WTC11 (cell line): ENCODE measurements at regions not wholly inside any gene's neighbourhood (a gene's known extent, or its start where the extent isn't known, plus 50 kb on each side); places are given as distances from the start of the nearest gene placed in this dataset.

Source experiments
- ATAC-seq: fragments of 200-7000 bp; cut with Tn5 transposase; 2 replicates; pipeline ENCODE4 v1.10.0; 2021; ENCODE audit warnings: mild to moderate bottlenecking, moderate library complexity
- CTCF ChIA-PET: fragments of 300-600 bp; sonication (Branson Sonifier 250); formaldehyde crosslinking; loops from one replicate; lab custom pipeline; 2021; ENCODE audit warnings: antibody characterized with exemption; lab: Charles Lee
- POLR2A ChIA-PET: fragments of 350-600 bp; sonication (Branson Sonifier 250); formaldehyde crosslinking; loops from one replicate; lab custom pipeline; 2021; ENCODE audit warnings: antibody characterized with exemption; lab: Charles Lee
- DNase-seq: peaks from one replicate; pipeline ENCODE4 v3.0.0; 2021; ENCODE audit warnings: low spot score
- H3K27ac Mint-ChIP-seq: 2 replicates; pipeline ENCODE4 v1.8.0; 2021; ENCODE audit warnings: mixed read lengths
- H3K27me3 Mint-ChIP-seq: 2 replicates; pipeline ENCODE4 v1.8.0; 2021; ENCODE audit warnings: low read depth, mild to moderate bottlenecking, moderate library complexity, mixed read lengths
- H3K36me3 Mint-ChIP-seq: 2 replicates; pipeline ENCODE4 v1.8.0; 2021; ENCODE audit warnings: mixed read lengths
- H3K4me1 Mint-ChIP-seq: 2 replicates; pipeline ENCODE4 v1.8.0; 2022; ENCODE audit warnings: mixed read lengths
- H3K4me3 Mint-ChIP-seq: 2 replicates; pipeline ENCODE4 v1.8.0; 2021; ENCODE audit warnings: mild to moderate bottlenecking, moderate library complexity, mixed read lengths
- H3K9me3 Mint-ChIP-seq: 2 replicates; pipeline ENCODE4 v1.8.0; 2021; ENCODE audit warnings: mixed read lengths
- ATF1 ChIP-seq: sonication (generic); formaldehyde crosslinking; IDR thresholded peaks from 2 replicates; pipeline ENCODE4 v1.8.1; 2023; ENCODE audit warnings: mild to moderate bottlenecking, moderate library complexity, missing genetic modification reagents
- ELF4 ChIP-seq: sonication (generic); formaldehyde crosslinking; IDR thresholded peaks from 2 replicates; pipeline ENCODE4 v1.8.1; 2022; ENCODE audit warnings: low read depth, mild to moderate bottlenecking, moderate library complexity, missing genetic modification reagents
- ESRRA ChIP-seq: sonication (generic); formaldehyde crosslinking; IDR thresholded peaks from 2 replicates; pipeline ENCODE4 v1.8.1; 2022; ENCODE audit warnings: mild to moderate bottlenecking, missing genetic modification reagents, borderline replicate concordance
- FOXJ3 ChIP-seq: sonication (generic); formaldehyde crosslinking; IDR thresholded peaks from 2 replicates; pipeline ENCODE4 v1.9.0; 2021; ENCODE audit warnings: missing genetic modification reagents, mild to moderate bottlenecking, borderline replicate concordance
- HMGA2 ChIP-seq: fragments of 250-450 bp; sonication (Bioruptor Pico); IDR thresholded peaks from 2 replicates; pipeline ENCODE4 v1.4.0; 2021; ENCODE audit warnings: mild to moderate bottlenecking, moderate library complexity
- JAZF1 ChIP-seq: fragments of 250-450 bp; sonication (Bioruptor Pico); IDR thresholded peaks from 2 replicates; pipeline ENCODE4 v1.9.0; 2021; ENCODE audit warnings: moderate library complexity, mild to moderate bottlenecking, inconsistent platforms
- JUN ChIP-seq: sonication (generic); formaldehyde crosslinking; IDR thresholded peaks from 2 replicates; pipeline ENCODE4 v1.8.0; 2023; ENCODE audit warnings: mild to moderate bottlenecking, missing genetic modification reagents
- NFYB ChIP-seq: sonication (generic); formaldehyde crosslinking; conservative IDR thresholded peaks from 2 replicates; pipeline ENCODE4 v1.8.0; 2022; ENCODE audit warnings: low read depth, missing genetic modification reagents
- NR3C1 ChIP-seq: sonication (generic); formaldehyde crosslinking; conservative IDR thresholded peaks from 2 replicates; pipeline ENCODE4 v1.8.1; 2023; ENCODE audit warnings: low read depth, mild to moderate bottlenecking, missing genetic modification reagents
- PRRX2 ChIP-seq: fragments of 250-450 bp; sonication (Bioruptor Pico); IDR thresholded peaks from 2 replicates; pipeline ENCODE4 v1.8.0; 2021; ENCODE audit warnings: mild to moderate bottlenecking
- SOX15 ChIP-seq: fragments of 250-450 bp; sonication (Bioruptor Pico); IDR thresholded peaks from 2 replicates; pipeline ENCODE4 v1.9.0; 2021; ENCODE audit warnings: mild to moderate bottlenecking
- ZNF219 ChIP-seq: sonication (generic); formaldehyde crosslinking; IDR thresholded peaks from 2 replicates; pipeline ENCODE4 v1.8.0; 2023; ENCODE audit warnings: missing genetic modification reagents, mild to moderate bottlenecking, borderline replicate concordance
- ZNF423 ChIP-seq: fragments of 250-450 bp; sonication (Bioruptor Pico); IDR thresholded peaks from 2 replicates; pipeline ENCODE4 v2.1.2; 2022; ENCODE audit warnings: mild to moderate bottlenecking, moderate library complexity
- TF ChIP-seq, protein P1 (sequence below): sonication (generic); formaldehyde crosslinking; IDR thresholded peaks from 2 replicates; pipeline ENCODE4 v1.8.1; 2022; ENCODE audit warnings: mild to moderate bottlenecking, missing genetic modification reagents, moderate library complexity, borderline replicate concordance
- TF ChIP-seq, protein P2 (sequence below): sonication (generic); formaldehyde crosslinking; IDR thresholded peaks from 2 replicates; pipeline ENCODE4 v1.8.1; 2023; ENCODE audit warnings: mild to moderate bottlenecking, missing genetic modification reagents, moderate library complexity
- TF ChIP-seq, protein P3 (sequence below): sonication (generic); formaldehyde crosslinking; IDR thresholded peaks from 2 replicates; pipeline ENCODE4 v1.8.0; 2022; ENCODE audit warnings: mild to moderate bottlenecking, missing genetic modification reagents
- TF ChIP-seq, protein P4 (sequence below): sonication (generic); formaldehyde crosslinking; IDR thresholded peaks from 2 replicates; pipeline ENCODE4 v1.8.1; 2023; ENCODE audit warnings: mild to moderate bottlenecking, missing genetic modification reagents, borderline replicate concordance
- TF ChIP-seq, protein P5 (sequence below): sonication (generic); formaldehyde crosslinking; IDR thresholded peaks from 2 replicates; pipeline ENCODE4 v1.8.1; 2022; ENCODE audit warnings: mild to moderate bottlenecking, moderate library complexity, missing genetic modification reagents

DNA sequence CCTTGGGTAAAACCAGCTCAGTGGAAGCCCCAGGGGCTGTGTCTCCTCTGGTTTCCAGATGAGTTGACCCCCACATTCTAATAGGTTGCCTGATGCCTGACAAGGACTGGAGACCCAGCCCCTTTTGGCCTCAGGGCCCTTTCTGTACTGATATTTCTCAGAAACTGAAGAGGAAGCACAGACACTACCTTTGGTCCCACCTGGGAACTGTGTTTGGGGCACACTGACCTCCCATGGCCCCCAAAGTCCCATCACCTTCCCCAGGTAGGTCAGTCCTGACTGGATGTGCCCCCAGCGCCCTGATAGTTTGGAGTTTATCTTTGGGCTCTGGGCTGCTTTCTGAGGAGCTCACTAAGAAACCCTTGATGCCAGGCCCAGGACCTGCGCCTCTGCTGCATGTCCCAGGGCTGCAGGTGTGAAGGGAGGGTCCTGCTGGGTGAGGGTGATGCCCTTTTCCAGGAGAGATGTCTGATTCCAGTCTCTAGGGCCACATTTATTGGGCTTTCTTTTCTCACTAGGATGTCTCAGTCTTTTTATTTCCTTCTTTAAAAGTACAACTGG lies 106.7 kb downstream of the GGTLC2 start:
- Mint-ChIP-seq H3K4me3 (no peak overlapping the region), H3K4me1 (peaks cover 13% of the 10 kb centered on the region), H3K27me3 (peaks cover 92% of the 10 kb centered on the region), H3K9me3 (no peaks in the 10 kb centered on the region), H3K36me3 (no peaks in the 10 kb centered on the region), H3K27ac (no peak overlapping the region)
- TF ChIP-seq FOXJ3 (CRISPR knock-in tag) (no peak), ZNF219 (no peak), NR3C1 (no peak), JAZF1 (CRISPR knock-in tag) (no peak), HMGA2 (CRISPR knock-in tag) (no peak), SOX15 (CRISPR knock-in tag) (no peak), JUN (CRISPR knock-in tag) (no peak), ELF4 (CRISPR knock-in tag) (no peak), PRRX2 (no peak), ATF1 (CRISPR knock-in tag) (no peak)
- TF ChIP-seq, protein P1, sequence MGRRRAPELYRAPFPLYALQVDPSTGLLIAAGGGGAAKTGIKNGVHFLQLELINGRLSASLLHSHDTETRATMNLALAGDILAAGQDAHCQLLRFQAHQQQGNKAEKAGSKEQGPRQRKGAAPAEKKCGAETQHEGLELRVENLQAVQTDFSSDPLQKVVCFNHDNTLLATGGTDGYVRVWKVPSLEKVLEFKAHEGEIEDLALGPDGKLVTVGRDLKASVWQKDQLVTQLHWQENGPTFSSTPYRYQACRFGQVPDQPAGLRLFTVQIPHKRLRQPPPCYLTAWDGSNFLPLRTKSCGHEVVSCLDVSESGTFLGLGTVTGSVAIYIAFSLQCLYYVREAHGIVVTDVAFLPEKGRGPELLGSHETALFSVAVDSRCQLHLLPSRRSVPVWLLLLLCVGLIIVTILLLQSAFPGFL (CRISPR knock-in tag) = no peak
- TF ChIP-seq, protein P2, sequence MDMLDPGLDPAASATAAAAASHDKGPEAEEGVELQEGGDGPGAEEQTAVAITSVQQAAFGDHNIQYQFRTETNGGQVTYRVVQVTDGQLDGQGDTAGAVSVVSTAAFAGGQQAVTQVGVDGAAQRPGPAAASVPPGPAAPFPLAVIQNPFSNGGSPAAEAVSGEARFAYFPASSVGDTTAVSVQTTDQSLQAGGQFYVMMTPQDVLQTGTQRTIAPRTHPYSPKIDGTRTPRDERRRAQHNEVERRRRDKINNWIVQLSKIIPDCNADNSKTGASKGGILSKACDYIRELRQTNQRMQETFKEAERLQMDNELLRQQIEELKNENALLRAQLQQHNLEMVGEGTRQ = no peak
- TF ChIP-seq, protein P3, sequence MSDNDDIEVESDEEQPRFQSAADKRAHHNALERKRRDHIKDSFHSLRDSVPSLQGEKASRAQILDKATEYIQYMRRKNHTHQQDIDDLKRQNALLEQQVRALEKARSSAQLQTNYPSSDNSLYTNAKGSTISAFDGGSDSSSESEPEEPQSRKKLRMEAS = no peak
- TF ChIP-seq, protein P4, sequence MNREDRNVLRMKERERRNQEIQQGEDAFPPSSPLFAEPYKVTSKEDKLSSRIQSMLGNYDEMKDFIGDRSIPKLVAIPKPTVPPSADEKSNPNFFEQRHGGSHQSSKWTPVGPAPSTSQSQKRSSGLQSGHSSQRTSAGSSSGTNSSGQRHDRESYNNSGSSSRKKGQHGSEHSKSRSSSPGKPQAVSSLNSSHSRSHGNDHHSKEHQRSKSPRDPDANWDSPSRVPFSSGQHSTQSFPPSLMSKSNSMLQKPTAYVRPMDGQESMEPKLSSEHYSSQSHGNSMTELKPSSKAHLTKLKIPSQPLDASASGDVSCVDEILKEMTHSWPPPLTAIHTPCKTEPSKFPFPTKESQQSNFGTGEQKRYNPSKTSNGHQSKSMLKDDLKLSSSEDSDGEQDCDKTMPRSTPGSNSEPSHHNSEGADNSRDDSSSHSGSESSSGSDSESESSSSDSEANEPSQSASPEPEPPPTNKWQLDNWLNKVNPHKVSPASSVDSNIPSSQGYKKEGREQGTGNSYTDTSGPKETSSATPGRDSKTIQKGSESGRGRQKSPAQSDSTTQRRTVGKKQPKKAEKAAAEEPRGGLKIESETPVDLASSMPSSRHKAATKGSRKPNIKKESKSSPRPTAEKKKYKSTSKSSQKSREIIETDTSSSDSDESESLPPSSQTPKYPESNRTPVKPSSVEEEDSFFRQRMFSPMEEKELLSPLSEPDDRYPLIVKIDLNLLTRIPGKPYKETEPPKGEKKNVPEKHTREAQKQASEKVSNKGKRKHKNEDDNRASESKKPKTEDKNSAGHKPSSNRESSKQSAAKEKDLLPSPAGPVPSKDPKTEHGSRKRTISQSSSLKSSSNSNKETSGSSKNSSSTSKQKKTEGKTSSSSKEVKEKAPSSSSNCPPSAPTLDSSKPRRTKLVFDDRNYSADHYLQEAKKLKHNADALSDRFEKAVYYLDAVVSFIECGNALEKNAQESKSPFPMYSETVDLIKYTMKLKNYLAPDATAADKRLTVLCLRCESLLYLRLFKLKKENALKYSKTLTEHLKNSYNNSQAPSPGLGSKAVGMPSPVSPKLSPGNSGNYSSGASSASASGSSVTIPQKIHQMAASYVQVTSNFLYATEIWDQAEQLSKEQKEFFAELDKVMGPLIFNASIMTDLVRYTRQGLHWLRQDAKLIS (CRISPR knock-in tag) = no peak
- POLR2A ChIA-PET = no interaction called here
- CTCF ChIA-PET = interaction anchor here (0.8 to 4.1 kb wide), 8 partner anchors 17 to 133 kb away, joined by 3 to 108 read pairs (median 4); no protein-coding TSS in a partner anchor
- no peak for DNase-seq
- ATAC-seq = no peak

DNA sequence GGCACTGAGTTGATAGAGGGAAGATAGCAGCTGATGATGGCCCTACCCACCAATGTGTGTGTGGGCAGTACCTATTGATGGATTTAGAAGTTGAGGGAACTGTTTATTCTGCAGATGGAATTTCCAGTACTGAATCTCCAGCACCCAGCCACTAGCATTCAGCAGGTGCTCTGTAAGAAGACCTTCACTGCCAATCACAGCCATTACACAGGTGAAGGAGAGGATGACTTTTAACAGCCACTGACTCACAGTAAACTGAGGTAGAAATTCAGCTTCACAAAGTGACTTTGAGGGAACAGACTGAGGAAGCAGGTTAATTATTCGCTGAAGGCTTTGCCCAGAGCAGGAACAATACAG lies 107.8 kb downstream of the GGTLC2 start:
- no peak overlapping the region for H3K4me3 Mint-ChIP-seq
- H3K4me1 Mint-ChIP-seq = peaks cover 7% of the 10 kb centered on the region
- H3K27ac Mint-ChIP-seq = no peak overlapping the region
- TF ChIP-seq, protein P5, sequence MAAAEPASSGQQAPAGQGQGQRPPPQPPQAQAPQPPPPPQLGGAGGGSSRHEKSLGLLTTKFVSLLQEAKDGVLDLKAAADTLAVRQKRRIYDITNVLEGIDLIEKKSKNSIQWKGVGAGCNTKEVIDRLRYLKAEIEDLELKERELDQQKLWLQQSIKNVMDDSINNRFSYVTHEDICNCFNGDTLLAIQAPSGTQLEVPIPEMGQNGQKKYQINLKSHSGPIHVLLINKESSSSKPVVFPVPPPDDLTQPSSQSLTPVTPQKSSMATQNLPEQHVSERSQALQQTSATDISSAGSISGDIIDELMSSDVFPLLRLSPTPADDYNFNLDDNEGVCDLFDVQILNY (CRISPR knock-in tag) = no peak
- TF ChIP-seq ESRRA (CRISPR knock-in tag) = no peak
- TF ChIP-seq ZNF423 (CRISPR knock-in tag) = no peak
- no peak for TF ChIP-seq NFYB
- H3K9me3 Mint-ChIP-seq = no peaks in the 10 kb centered on the region
- DNase-seq (no peak), ATAC-seq (no peak)
- ChIA-PET POLR2A (no interaction called here), CTCF (interaction anchor here (1.4 to 4.1 kb wide), 13 partner anchors 9 to 288 kb away, joined by 3 to 108 read pairs (median 10); no protein-coding TSS in a partner anchor)
- peaks cover 97% of the 10 kb centered on the region for H3K27me3 Mint-ChIP-seq
- no peaks in the 10 kb centered on the region for H3K36me3 Mint-ChIP-seq
